HG03108 (cell line): ENCODE measurements at regions not wholly inside any gene's neighbourhood (a gene's known extent, or its start where the extent isn't known, plus 50 kb on each side); places are given as distances from the start of the nearest gene placed in this dataset.

Experiments
- ATAC-seq: cut with Tn5 transposase; IDR thresholded peaks from one replicate; pipeline ENCODE4 v1.9.1; 2021; ENCODE audit warnings: moderate library complexity; ENCODE audit not compliant: unreplicated experiment

GRCh38 chr22:49062802-49063544, 764.7 kb downstream of the BRD1 start:
- ATAC-seq, result no peak

DNA sequence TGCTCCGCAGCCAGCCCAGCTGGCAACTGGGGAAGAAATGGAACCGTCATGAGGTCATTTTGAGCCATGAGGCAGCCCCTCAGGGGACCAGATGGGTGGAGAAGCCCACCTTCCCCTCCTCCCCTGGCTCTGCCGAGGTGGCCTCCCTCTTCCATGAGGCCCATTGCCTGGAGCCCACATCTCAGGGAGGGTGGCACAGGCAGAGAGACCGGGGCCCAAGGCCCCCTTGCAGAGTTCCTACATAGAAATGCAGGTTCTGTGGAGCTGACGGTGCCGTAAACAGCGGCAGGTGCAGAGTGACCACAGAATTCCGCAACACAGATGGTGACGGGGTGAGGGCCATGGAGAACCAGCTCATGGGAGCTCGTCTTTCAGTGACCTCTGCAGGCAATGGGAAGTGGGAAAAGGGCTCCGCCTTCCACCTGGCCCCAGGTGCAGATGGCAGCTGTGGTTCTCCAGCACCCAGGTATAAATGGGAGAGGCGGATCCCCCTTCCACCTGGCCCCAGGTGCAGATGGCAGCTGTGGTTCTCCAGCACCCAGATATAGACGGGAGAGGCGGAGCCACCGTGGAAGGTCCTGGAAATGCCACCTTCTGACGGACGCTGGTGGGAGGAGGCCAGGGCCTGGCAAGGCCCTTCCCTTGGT, 765.4 kb downstream of the BRD1 start:
- ATAC-seq, result no peak

DNA sequence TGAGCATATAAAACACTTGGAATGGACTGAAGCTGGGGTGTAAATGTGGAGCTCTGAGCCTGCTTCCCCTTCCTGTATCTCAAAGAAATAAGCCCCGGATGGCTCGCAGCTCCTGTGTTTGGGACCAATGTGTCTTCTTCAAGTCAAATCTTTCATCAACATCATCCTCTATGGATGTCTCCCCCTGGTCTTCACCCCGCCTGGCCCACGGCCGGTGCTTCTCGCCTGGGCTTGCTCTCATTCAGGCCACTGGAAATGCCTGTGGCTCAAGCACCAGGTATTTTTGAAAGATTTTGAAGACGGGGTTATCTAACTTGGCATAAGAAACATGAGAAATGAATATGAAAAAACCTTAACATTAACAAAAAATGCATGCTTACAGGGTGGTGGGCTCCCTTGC, 769.8 kb downstream of the BRD1 start:
- no peak for ATAC-seq

- ATAC-seq, result no peak
Measured at GRCh38 chr22:49056301-49056700, 771.4 kb downstream of the BRD1 start.

GRCh38 chr22:49055406-49055805, 772.3 kb downstream of the BRD1 start:
- no peak for ATAC-seq

DNA sequence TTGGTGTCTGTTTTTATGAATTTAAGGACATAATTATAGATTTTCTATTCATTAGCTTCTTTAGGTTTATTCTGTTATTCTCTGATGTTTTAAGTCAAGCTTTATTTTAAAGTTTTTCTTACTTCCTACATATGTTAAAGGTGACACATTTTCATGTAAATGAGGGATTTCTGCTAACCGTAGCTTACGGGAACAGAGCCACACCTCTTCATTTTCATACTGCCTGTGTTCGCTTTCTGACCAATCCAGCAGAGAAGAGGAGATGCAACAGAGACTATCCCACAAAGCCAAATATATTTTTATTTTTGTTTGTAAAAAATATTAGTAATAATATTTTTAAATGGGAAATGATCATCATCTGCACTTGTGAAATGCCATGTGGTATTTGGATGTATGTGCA, 774.1 kb downstream of the BRD1 start:
- ATAC-seq, result no peak

DNA sequence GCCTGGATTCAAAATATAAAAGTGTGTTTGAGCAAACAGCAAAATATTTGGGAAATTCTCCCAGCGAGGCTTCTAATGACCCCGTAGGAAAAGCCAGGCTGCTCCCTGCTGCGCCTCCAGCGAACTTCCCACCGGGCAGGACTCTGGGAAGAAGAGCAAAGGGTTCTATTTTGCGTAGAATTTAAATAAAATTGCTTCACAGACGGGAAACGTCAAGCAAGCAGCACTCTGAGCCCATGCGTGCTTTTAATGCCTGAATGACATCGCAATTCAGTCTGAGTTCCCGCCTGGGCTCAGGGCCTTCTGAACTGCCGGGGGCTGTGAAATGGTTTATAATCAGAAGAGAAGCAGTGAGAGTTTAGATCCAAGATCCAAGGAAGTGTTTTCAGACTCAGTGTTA, 775.1 kb downstream of the BRD1 start:
- no peak for ATAC-seq

DNA sequence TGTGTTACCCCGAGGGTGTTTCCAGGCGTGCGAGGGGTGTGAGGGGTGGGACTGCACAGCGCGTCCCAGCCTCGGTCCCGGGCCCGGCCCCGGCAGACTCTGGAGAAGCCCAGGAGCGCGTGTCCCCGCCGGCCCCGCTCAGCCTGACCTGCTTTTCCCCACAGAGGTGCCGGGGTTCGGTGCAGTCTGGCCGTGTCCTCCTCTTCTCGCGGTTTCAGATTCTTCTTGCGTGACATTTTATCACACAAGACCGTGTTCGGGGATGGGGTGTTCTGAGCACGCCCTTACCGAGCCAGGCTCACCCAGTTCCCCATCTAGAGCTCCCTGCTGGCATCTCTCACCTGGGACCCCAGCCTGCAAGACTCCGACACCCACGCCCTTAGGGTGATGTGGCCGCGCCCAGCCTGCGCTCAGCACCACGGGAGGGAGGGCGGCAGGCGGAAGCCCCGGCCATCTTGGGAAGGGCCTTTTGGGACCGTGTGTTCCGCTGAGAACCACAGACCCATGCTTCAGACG, 775.6 kb downstream of the BRD1 start:
- ATAC-seq, result no peak

- ATAC-seq, result no peak
Measured at GRCh38 chr22:49051491-49052022, 776.1 kb downstream of the BRD1 start.

- no peak for ATAC-seq
Measured at GRCh38 chr22:49049691-49050090, 778.0 kb downstream of the BRD1 start.

DNA sequence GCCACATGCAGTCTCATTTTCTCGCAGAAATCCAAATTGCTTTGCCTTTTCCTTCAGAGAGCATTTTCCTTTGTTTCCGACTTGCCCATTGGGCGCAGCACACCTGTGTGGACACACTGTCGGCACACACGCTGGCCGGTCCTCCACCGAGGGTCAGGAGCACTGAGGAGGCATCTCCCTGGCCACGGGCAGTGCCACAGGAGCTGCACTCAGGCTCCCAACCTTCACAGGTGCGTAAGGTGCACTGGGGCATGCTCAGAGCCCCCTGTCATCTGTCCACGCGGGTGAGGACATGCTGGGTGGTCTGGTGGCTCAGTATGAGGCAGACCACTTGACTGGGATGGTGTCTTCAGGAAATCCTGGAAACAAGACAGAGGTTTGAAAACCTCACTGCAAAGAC, 779.1 kb downstream of the BRD1 start:
- no peak for ATAC-seq

- no peak for ATAC-seq
Measured at GRCh38 chr22:49047447-49047846, 780.2 kb downstream of the BRD1 start.

DNA sequence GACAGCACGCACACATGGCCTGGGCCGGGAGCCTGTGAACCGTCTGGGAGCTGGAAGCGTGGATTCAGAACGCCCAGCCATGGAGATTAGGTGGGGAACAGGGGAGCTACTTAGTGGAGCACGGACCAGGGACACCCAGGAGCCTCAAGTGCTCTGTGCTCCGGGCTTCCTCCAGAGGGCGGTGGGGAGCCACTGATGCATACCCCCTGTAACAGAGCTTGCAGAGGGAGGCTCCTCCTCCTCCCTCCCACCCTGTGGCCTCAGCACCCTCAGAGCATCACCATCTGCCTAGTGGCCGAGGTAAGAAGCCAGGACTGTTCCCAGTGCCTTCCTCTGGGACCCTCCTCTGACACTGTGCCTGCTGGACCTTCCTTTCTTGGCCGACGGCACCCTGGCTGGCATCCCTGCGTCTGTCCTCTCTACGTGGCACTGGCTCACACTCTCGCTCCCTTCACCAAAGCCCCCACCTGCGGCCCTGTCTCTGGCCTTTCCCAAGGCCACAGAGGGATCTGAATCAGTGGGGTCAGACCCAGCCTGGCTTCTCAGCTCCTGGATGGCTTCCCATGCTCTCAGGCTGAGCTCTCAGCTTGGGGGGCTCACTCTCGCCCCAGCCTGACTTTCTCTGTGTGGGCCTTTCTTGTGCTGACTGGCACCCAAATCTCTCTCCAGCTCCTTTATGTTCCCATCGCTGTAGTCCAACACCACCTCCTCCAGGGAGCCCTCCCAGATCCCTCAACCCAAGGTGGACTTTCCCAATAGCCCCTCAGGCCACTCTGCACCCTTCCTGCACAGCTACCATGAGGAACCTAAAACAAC, 780.9 kb downstream of the BRD1 start:
- no peak for ATAC-seq

GRCh38 chr22:49046000-49046545, 781.6 kb downstream of the BRD1 start:
- no peak for ATAC-seq

DNA sequence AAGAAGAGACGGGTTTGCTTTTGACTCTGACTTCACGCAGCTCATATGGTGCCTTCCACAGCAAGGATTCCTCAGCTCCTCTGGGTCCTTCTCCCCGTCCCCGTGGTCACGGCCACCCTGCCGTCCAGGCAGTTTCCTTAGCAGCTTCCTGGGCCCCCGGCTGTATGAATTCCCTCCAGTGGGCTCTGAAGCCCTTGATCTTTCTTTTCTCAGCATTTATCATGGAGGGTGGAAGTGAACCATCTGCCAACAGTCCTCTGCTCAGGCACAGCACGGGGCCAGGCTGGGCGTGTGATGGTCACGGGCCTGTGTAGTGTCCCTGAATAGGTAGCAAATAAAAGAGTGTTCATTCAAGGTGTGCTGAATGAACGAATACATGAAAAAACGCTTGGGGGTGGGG, 782.4 kb downstream of the BRD1 start:
- ATAC-seq, result no peak

- ATAC-seq, result no peak
Measured at GRCh38 chr22:49044776-49045175, 782.9 kb downstream of the BRD1 start.

DNA sequence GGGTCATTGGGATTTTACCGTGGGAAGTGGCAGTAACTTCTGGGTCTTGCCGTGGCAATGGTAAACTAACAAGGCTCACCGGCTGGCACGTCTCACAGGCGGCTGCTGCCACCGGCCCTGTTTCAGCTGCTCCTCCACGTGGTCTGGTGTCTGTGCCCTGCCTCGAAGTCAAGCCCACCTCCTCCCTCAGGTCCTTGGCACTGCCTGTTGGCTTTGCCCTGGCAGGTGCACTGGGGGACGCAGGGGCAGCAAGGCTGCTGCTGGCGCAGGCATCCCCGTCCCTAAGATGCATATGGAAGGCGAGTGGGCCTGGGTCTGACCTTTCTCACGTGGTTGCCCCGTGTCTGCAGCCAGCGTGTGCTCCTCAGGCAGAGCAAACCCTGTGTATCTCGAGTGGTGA, 783.6 kb downstream of the BRD1 start:
- ATAC-seq, result no peak

- ATAC-seq, result no peak
Measured at GRCh38 chr22:49042877-49043859, 784.5 kb downstream of the BRD1 start.

GRCh38 chr22:49042066-49042465, 785.6 kb downstream of the BRD1 start:
- ATAC-seq, result no peak
